ENCODE measurements at regions not wholly inside any gene's neighbourhood (a gene's known extent, or its start where the extent isn't known, plus 50 kb on each side); places are given as distances from the start of the nearest gene placed in this dataset.

- Histone ChIP-seq H3K27ac (ENCODE audit: low read depth, low read length) (no peak overlapping the region), H3K36me3 (ENCODE audit: control insufficient read depth in 1 of 2, insufficient read depth in 2 of 2, low read length in 2 of 2) (no peaks in the 10 kb centered on the region), H3K18ac (ENCODE audit: low read length) (no peak overlapping the region), H2BK5ac (ENCODE audit: low read depth, low read length, poor library complexity) (no peak overlapping the region), H3K4ac (ENCODE audit: low read depth, low read length) (no peak overlapping the region), H3K9me3 (ENCODE audit: insufficient read depth, low read depth, low read length) (no peaks in the 10 kb centered on the region), H2BK120ac (ENCODE audit: insufficient read depth, low read length, poor library complexity) (no peak overlapping the region), H3K14ac (ENCODE audit: low read length) (no peak overlapping the region), H2AK5ac (ENCODE audit: low read length) (no peak overlapping the region), H3K4me1 (ENCODE audit: control insufficient read depth in 1 of 2, insufficient read depth in 2 of 2, low read length in 2 of 2) (no peaks in the 10 kb centered on the region), H3K4me2 (ENCODE audit: low read length) (no peak overlapping the region), H3K27me3 (ENCODE audit: insufficient read depth, low read length) (no peaks in the 10 kb centered on the region), H3K23ac (ENCODE audit: low read length) (no peak overlapping the region), H2BK12ac (ENCODE audit: low read length) (no peak overlapping the region), H3K4me3 (ENCODE audit: low read depth, low read length) (no peak overlapping the region), H4K12ac (ENCODE audit: low read depth, low read length) (no peak overlapping the region), H3K9ac (ENCODE audit: low read length) (no peak overlapping the region), H3K79me1 (ENCODE audit: low read length) (no peaks in the 10 kb centered on the region), H2AFZ (ENCODE audit: insufficient read depth, low read length, poor library complexity) (no peak overlapping the region), H4K91ac (ENCODE audit: low read depth, low read length) (no peak overlapping the region), H4K8ac (ENCODE audit: low read depth, low read length) (no peak overlapping the region), H3K79me2 (ENCODE audit: control insufficient read depth, insufficient read depth, low read length, poor library complexity) (no peaks in the 10 kb centered on the region)
- WGBS (ENCODE audit: extremely low coverage, insufficient coverage, insufficient read length): no CpG with 5 or more reads among the region's 8 CpGs
- DNase-seq: peak; percentile 28 to 69
Observed at GRCh38 chr10:44581996-44582395, 197.1 kb upstream of the CXCL12 start.

DNA sequence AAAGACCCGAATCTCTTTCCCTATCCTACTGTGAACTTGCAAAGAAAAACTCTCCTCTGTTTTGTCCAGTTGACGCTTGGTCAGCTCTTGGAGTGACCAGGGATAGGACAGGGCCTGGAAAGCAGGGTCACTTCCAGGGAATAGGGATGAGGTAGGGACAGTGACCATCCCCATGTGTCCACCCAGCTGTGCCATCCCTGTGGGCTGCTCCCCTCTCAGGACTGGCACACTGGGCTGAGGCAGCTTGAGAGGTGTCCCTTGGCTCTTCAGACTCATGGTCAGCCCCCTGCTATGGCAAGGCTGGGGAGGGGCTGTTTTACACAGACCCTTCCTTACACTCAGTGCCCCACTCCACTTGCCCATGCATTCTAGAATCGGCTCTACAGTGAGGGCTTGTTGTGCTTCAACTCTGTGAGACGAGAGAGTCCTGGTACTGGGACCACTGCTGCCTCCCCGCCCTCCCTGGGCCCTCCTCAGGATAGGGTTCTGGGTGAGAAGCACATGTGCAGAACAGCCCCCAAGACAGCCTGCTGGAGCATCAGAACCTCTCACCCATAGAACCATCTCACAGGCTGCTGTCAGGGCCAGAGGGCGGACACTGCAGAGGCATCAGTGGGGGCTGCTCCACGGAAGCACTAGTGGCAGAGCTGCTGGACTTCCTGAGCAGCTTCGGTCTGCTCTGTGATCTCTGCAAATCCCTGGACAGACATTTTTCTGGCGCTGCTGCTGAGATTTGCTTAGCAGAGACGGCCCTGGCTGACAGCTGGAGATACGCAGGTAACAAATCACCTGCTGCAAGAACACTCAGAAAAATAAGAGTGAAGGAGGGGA, 202.8 kb upstream of the CXCL12 start:
- Histone ChIP-seq H2AFZ (ENCODE audit: insufficient read depth, low read length, poor library complexity) (no peak overlapping the region), H3K79me2 (ENCODE audit: control insufficient read depth, insufficient read depth, low read length, poor library complexity) (no peaks in the 10 kb centered on the region), H3K9me3 (ENCODE audit: insufficient read depth, low read depth, low read length) (no peaks in the 10 kb centered on the region), H2BK12ac (ENCODE audit: low read length) (no peak overlapping the region), H4K91ac (ENCODE audit: low read depth, low read length) (no peak overlapping the region), H3K27me3 (ENCODE audit: insufficient read depth, low read length) (no peaks in the 10 kb centered on the region), H4K12ac (ENCODE audit: low read depth, low read length) (no peak overlapping the region), H3K14ac (ENCODE audit: low read length) (no peak overlapping the region), H2BK5ac (ENCODE audit: low read depth, low read length, poor library complexity) (no peak overlapping the region), H2BK120ac (ENCODE audit: insufficient read depth, low read length, poor library complexity) (no peak overlapping the region), H3K4ac (ENCODE audit: low read depth, low read length) (no peak overlapping the region), H4K8ac (ENCODE audit: low read depth, low read length) (no peak overlapping the region), H3K23ac (ENCODE audit: low read length) (no peak overlapping the region), H3K79me1 (ENCODE audit: low read length) (no peaks in the 10 kb centered on the region), H3K4me1 (ENCODE audit: control insufficient read depth in 1 of 2, insufficient read depth in 2 of 2, low read length in 2 of 2) (no peaks in the 10 kb centered on the region), H2AK5ac (ENCODE audit: low read length) (no peak overlapping the region), H3K27ac (ENCODE audit: low read depth, low read length) (no peak overlapping the region), H3K4me3 (ENCODE audit: low read depth, low read length) (no peak overlapping the region), H3K9ac (ENCODE audit: low read length) (no peak overlapping the region), H3K36me3 (ENCODE audit: control insufficient read depth in 1 of 2, insufficient read depth in 2 of 2, low read length in 2 of 2) (no peaks in the 10 kb centered on the region), H3K4me2 (ENCODE audit: low read length) (no peak overlapping the region), H3K18ac (ENCODE audit: low read length) (no peak overlapping the region)
- WGBS (ENCODE audit: extremely low coverage, insufficient coverage, insufficient read length): no CpG with 5 or more reads among the region's 11 CpGs
- DNase-seq: no peak

GRCh38 chr10:44589181-44589943, 204.5 kb upstream of the CXCL12 start:
- no peak overlapping the region for H4K12ac ChIP-seq (ENCODE audit: low read depth, low read length)
- H3K36me3 ChIP-seq (ENCODE audit: control insufficient read depth in 1 of 2, insufficient read depth in 2 of 2, low read length in 2 of 2): no peaks in the 10 kb centered on the region

DNA sequence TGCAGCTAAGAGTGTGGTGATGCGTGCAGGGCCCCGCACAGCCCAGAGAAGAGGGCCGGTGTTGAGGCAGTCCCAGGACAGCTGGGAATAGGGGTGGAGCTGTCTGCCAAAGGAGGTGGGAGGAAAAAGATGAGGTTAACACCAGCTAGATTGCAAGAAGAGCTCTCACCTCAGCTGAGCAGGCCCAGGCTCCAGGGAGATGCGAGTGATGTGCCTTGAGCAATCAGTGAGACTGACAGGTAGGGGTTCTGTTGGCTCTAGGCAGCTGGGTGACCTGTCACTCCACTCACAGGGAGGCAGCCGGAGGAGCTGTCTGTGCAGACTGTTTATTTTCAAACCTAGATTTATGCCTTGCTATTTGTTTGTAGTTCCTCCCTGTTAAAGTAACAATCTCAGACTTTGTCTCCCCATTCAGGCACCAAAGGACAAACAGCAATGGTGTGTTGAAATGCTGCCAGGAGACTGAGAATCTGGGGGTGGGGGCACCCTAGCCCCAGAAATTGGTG, 205.1 kb upstream of the CXCL12 start:
- no peak overlapping the region for H2BK5ac ChIP-seq (ENCODE audit: low read depth, low read length, poor library complexity)
- no peaks in the 10 kb centered on the region for H3K27me3 ChIP-seq (ENCODE audit: insufficient read depth, low read length)
- no peak overlapping the region for H3K9ac ChIP-seq (ENCODE audit: low read length)
- no peak overlapping the region for H3K4me2 ChIP-seq (ENCODE audit: low read length)
- H2AFZ ChIP-seq (ENCODE audit: insufficient read depth, low read length, poor library complexity): no peak overlapping the region
- no peak overlapping the region for H3K18ac ChIP-seq (ENCODE audit: low read length)
- H2BK12ac ChIP-seq (ENCODE audit: low read length): no peak overlapping the region
- H4K91ac ChIP-seq (ENCODE audit: low read depth, low read length): no peak overlapping the region
- no peak overlapping the region for H3K4me3 ChIP-seq (ENCODE audit: low read depth, low read length)
- H3K23ac ChIP-seq (ENCODE audit: low read length): no peak overlapping the region
- no peak overlapping the region for H4K8ac ChIP-seq (ENCODE audit: low read depth, low read length)
- no peak for DNase-seq
- H4K12ac ChIP-seq (ENCODE audit: low read depth, low read length): no peak overlapping the region
- H3K4me1 ChIP-seq (ENCODE audit: control insufficient read depth in 1 of 2, insufficient read depth in 2 of 2, low read length in 2 of 2): no peaks in the 10 kb centered on the region
- no peaks in the 10 kb centered on the region for H3K79me1 ChIP-seq (ENCODE audit: low read length)
- H2AK5ac ChIP-seq (ENCODE audit: low read length): no peak overlapping the region
- no peaks in the 10 kb centered on the region for H3K36me3 ChIP-seq (ENCODE audit: control insufficient read depth in 1 of 2, insufficient read depth in 2 of 2, low read length in 2 of 2)
- no peak overlapping the region for H3K14ac ChIP-seq (ENCODE audit: low read length)
- H3K79me2 ChIP-seq (ENCODE audit: control insufficient read depth, insufficient read depth, low read length, poor library complexity): no peaks in the 10 kb centered on the region
- WGBS (ENCODE audit: extremely low coverage, insufficient coverage, insufficient read length): no CpG with 5 or more reads among the region's 5 CpGs
- no peak overlapping the region for H3K27ac ChIP-seq (ENCODE audit: low read depth, low read length)
- H2BK120ac ChIP-seq (ENCODE audit: insufficient read depth, low read length, poor library complexity): no peak overlapping the region
- H3K4ac ChIP-seq (ENCODE audit: low read depth, low read length): no peak overlapping the region
- H3K9me3 ChIP-seq (ENCODE audit: insufficient read depth, low read depth, low read length): peaks cover 2% of the 10 kb centered on the region

More at GRCh38 chr10:44589181-44589943, 204.5 kb upstream of the CXCL12 start:
- H3K18ac ChIP-seq (ENCODE audit: low read length): no peak overlapping the region
- WGBS (ENCODE audit: extremely low coverage, insufficient coverage, insufficient read length): no CpG with 5 or more reads among the region's 17 CpGs
- no peaks in the 10 kb centered on the region for H3K79me2 ChIP-seq (ENCODE audit: control insufficient read depth, insufficient read depth, low read length, poor library complexity)
- H3K79me1 ChIP-seq (ENCODE audit: low read length): no peaks in the 10 kb centered on the region
- no peak overlapping the region for H3K4me3 ChIP-seq (ENCODE audit: low read depth, low read length)
- H3K4me2 ChIP-seq (ENCODE audit: low read length): no peak overlapping the region
- DNase-seq: no peak
- H3K14ac ChIP-seq (ENCODE audit: low read length): no peak overlapping the region
- H4K8ac ChIP-seq (ENCODE audit: low read depth, low read length): no peak overlapping the region
- H2AFZ ChIP-seq (ENCODE audit: insufficient read depth, low read length, poor library complexity): no peak overlapping the region
- no peak overlapping the region for H3K4ac ChIP-seq (ENCODE audit: low read depth, low read length)
- no peak overlapping the region for H2BK5ac ChIP-seq (ENCODE audit: low read depth, low read length, poor library complexity)
- H2BK12ac ChIP-seq (ENCODE audit: low read length): no peak overlapping the region
- H4K91ac ChIP-seq (ENCODE audit: low read depth, low read length): no peak overlapping the region
- no peak overlapping the region for H3K27ac ChIP-seq (ENCODE audit: low read depth, low read length)
- no peaks in the 10 kb centered on the region for H3K9me3 ChIP-seq (ENCODE audit: insufficient read depth, low read depth, low read length)
- H3K9ac ChIP-seq (ENCODE audit: low read length): no peak overlapping the region
- no peak overlapping the region for H3K23ac ChIP-seq (ENCODE audit: low read length)
- H2AK5ac ChIP-seq (ENCODE audit: low read length): no peak overlapping the region
- no peak overlapping the region for H2BK120ac ChIP-seq (ENCODE audit: insufficient read depth, low read length, poor library complexity)
- H3K4me1 ChIP-seq (ENCODE audit: control insufficient read depth in 1 of 2, insufficient read depth in 2 of 2, low read length in 2 of 2): no peaks in the 10 kb centered on the region
- no peaks in the 10 kb centered on the region for H3K27me3 ChIP-seq (ENCODE audit: insufficient read depth, low read length)

All from trophoblast cell (in vitro differentiated cells and primary cell).